ENCODE measurements at regions not wholly inside any gene's neighbourhood (a gene's known extent, or its start where the extent isn't known, plus 50 kb on each side); places are given as distances from the start of the nearest gene placed in this dataset.
A peak's percentile ranks its signal among the peaks of the same experiment; 100 is the strongest.

DNA sequence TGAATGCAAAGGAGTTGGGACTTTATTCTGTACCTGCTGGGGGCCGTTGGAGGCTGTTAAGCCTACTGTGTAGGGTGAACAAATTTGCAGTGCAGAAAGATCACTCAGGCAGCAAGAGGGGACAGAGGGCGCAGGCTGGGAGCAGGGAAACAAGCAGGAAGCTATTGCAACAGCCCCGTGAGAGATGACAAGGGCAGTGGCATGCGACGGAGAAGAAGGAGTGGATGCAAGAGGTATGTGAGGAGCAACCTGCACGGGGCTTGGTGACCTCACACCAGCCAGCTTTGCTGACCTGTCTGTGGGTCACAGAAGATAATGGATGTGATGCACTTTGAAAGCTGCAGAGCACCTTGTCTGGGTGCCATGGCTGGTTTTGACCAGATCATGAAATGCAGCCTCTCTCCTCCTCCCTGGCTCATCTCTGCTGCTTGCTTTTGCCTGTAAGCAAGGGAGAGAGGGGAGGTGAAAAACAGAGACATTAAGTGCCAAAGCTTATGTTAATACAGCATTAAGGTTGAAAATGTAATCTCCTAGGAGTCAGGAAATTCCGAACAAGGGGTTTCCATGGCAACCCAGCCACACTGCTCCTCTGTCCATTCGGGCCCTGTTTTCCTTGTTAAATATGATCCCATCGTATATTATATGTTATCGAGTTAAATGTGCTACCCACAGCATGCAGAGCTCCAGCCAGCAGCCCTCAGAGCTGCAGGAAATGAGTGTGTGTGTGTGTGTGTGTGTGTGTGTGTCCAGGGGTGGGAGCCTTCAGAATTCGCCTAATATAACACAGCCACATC is 314.3 kb upstream of the ZMIZ1 start:
- DNase-seq: no peak
- no peak overlapping the region for H3K27ac Mint-ChIP-seq

GRCh38 chr10:78755063-78755701 is 313.6 kb upstream of the ZMIZ1 start:
- DNase-seq (no peak), ATAC-seq (replicated peaks) (no peak)
- Mint-ChIP-seq H3K4me1 (peaks cover 0 to 2% of the 10 kb centered on the region in 2 donors), H3K4me3 (no peak overlapping the region), H3K27ac (no peak overlapping the region), H3K36me3 (no peaks in the 10 kb centered on the region), H3K27me3 (peaks cover 44 to 77% of the 10 kb centered on the region in 2 donors), H3K9me3 (no peaks in the 10 kb centered on the region)

More for the DNA sequence above, 314.3 kb upstream of the ZMIZ1 start:
- Mint-ChIP-seq H3K36me3 (no peaks in the 10 kb centered on the region), H3K4me1 (peaks cover 0 to 2% of the 10 kb centered on the region in 2 donors), H3K4me3 (no peak overlapping the region), H3K9me3 (no peaks in the 10 kb centered on the region), H3K27me3 (peaks cover 44 to 77% of the 10 kb centered on the region in 2 donors)
- no peak for ATAC-seq (replicated peaks)

- DNase-seq: no peak
- H3K27ac Mint-ChIP-seq: no peak overlapping the region
- H3K4me3 Mint-ChIP-seq: no peak overlapping the region
- H3K36me3 Mint-ChIP-seq: no peaks in the 10 kb centered on the region
- H3K9me3 Mint-ChIP-seq: no peaks in the 10 kb centered on the region
- ATAC-seq (replicated peaks): no peak
- H3K27me3 Mint-ChIP-seq: peaks cover 46 to 78% of the 10 kb centered on the region in 2 donors
- peaks cover 0 to 2% of the 10 kb centered on the region in 2 donors for H3K4me1 Mint-ChIP-seq
These were observed 312.8 kb upstream of the ZMIZ1 start for GRCh38 chr10:78755877-78756455.

DNA sequence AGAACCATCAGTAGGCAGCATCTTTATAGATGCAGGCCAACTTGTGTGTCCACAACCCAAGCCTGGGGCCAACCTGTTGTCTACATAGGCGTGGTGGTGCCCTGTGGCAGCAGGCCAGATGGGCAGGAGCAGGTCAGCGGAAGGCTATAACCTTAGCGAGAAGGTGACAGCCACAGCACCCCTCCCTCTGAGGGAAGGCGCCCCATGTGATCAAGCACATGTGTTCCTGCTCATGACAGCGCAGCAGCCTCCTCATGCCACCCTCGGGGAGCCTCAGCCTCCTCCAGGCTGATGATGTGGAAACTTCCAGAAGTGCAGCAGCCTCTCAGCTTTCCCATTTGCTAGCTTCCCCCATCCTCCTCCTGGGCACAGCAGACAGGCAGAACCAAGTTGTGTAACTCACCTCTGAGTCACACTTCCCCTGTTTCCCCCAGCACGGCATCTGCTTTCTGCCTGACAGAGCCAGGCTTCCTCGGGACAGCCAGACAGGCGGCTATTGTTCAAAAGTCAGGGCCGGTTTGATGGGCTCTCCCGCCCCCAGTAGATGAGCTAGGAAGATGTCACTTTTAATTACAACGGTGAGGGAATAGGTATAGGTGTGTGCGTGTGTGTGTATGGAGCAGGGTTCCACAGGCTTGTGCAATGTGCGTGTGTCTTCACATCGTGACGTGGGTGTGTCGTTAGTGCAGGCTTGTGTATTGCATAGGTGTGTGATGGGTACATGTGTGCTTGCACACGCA is 312.0 kb upstream of the ZMIZ1 start:
- H3K9me3 Mint-ChIP-seq: no peaks in the 10 kb centered on the region
- no peak overlapping the region for H3K4me3 Mint-ChIP-seq
- no peak overlapping the region for H3K27ac Mint-ChIP-seq
- ATAC-seq (replicated peaks): peak; percentile 63 to 77
- DNase-seq: no peak
- peaks cover 0 to 2% of the 10 kb centered on the region in 2 donors for H3K4me1 Mint-ChIP-seq
- H3K27me3 Mint-ChIP-seq: peaks cover 44 to 75% of the 10 kb centered on the region in 2 donors
- H3K36me3 Mint-ChIP-seq: no peaks in the 10 kb centered on the region

GRCh38 chr10:78757344-78757925 is 311.3 kb upstream of the ZMIZ1 start:
- no peak overlapping the region for H3K27ac Mint-ChIP-seq
- no peaks in the 10 kb centered on the region for H3K9me3 Mint-ChIP-seq
- no peaks in the 10 kb centered on the region for H3K36me3 Mint-ChIP-seq
- peaks cover 0 to 2% of the 10 kb centered on the region in 2 donors for H3K4me1 Mint-ChIP-seq
- H3K27me3 Mint-ChIP-seq: peaks cover 38 to 68% of the 10 kb centered on the region in 2 donors
- ATAC-seq (replicated peaks) (no peak), DNase-seq (no peak)
- H3K4me3 Mint-ChIP-seq: no peak overlapping the region

- Mint-ChIP-seq H3K4me1 (peaks cover 0 to 2% of the 10 kb centered on the region in 2 donors), H3K4me3 (no peak overlapping the region), H3K27ac (no peak overlapping the region), H3K27me3 (peaks cover 36 to 61% of the 10 kb centered on the region in 2 donors), H3K36me3 (no peaks in the 10 kb centered on the region), H3K9me3 (no peaks in the 10 kb centered on the region)
- DNase-seq (no peak), ATAC-seq (replicated peaks) (no peak)
These were observed 310.6 kb upstream of the ZMIZ1 start for GRCh38 chr10:78758176-78758575.

DNA sequence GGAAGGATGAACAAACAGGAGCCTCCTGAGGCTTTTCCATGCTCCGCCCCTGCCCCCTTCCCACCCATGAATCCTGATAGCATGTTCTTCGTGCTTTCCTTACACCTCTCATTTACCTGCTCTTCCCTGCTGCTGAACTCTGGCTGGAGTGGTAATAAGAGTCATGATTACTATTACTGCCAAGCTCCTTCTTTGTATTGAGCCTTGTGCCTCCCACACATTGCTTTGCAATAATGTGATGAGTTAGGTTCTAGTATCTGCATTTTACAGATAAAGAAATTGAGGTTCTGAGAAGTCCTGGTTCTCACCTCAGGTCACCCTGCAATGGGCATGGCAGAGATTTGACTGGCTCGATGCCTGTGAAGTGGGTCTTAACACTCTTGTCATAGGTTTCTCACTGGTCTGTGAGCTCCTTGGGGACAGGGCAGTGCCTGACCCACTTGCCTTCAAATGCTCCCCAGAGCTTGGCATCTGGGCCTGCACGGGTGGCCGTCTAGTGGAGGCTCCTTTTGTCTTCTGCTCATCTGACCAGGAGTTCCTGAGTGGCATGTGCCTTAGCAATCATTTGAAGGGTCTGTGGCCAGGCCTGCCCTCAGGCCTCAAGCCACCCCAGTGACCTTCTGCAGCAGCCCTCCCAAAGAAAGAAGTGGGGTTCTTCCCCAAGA is 309.2 kb upstream of the ZMIZ1 start:
- no peak overlapping the region for H3K4me3 Mint-ChIP-seq
- H3K27me3 Mint-ChIP-seq: peaks cover 23 to 47% of the 10 kb centered on the region in 2 donors
- H3K36me3 Mint-ChIP-seq: no peaks in the 10 kb centered on the region
- DNase-seq (no peak), ATAC-seq (replicated peaks) (no peak)
- H3K9me3 Mint-ChIP-seq: no peaks in the 10 kb centered on the region
- no peak overlapping the region for H3K27ac Mint-ChIP-seq
- H3K4me1 Mint-ChIP-seq: peaks cover 0 to 2% of the 10 kb centered on the region in 2 donors

GRCh38 chr10:78760463-78761310 is 308.1 kb upstream of the ZMIZ1 start:
- H3K27ac Mint-ChIP-seq: no peak overlapping the region

GRCh38 chr10:78761311-78761781 is 307.4 kb upstream of the ZMIZ1 start:
- ATAC-seq (replicated peaks) (no peak), DNase-seq (no peak)
- Mint-ChIP-seq H3K36me3 (no peaks in the 10 kb centered on the region), H3K27ac (no peak overlapping the region), H3K27me3 (peaks cover 19 to 32% of the 10 kb centered on the region in 2 donors), H3K4me3 (no peak overlapping the region), H3K9me3 (no peaks in the 10 kb centered on the region), H3K4me1 (peaks cover 0 to 2% of the 10 kb centered on the region in 2 donors)

More at GRCh38 chr10:78760463-78761310, 308.1 kb upstream of the ZMIZ1 start:
- Mint-ChIP-seq H3K9me3 (no peaks in the 10 kb centered on the region), H3K4me3 (no peak overlapping the region), H3K36me3 (no peaks in the 10 kb centered on the region), H3K27me3 (peaks cover 23 to 38% of the 10 kb centered on the region in 2 donors), H3K4me1 (peaks cover 0 to 2% of the 10 kb centered on the region in 2 donors)
- ATAC-seq (replicated peaks) (no peak), DNase-seq (no peak)

- Mint-ChIP-seq H3K9me3 (no peaks in the 10 kb centered on the region), H3K27ac (no peak overlapping the region), H3K4me3 (no peak overlapping the region), H3K27me3 (peaks cover 15 to 24% of the 10 kb centered on the region in 2 donors), H3K36me3 (no peaks in the 10 kb centered on the region), H3K4me1 (no peaks in the 10 kb centered on the region)
- ATAC-seq (replicated peaks) (no peak), DNase-seq (no peak)
These were observed 306.6 kb upstream of the ZMIZ1 start for GRCh38 chr10:78762086-78762630.

GRCh38 chr10:78763234-78763633 is 305.5 kb upstream of the ZMIZ1 start:
- ATAC-seq (replicated peaks): no peak
- no peak for DNase-seq
- peaks cover 15 to 17% of the 10 kb centered on the region in 2 donors for H3K27me3 Mint-ChIP-seq
- H3K4me3 Mint-ChIP-seq: no peak overlapping the region
- no peak overlapping the region for H3K27ac Mint-ChIP-seq
- no peaks in the 10 kb centered on the region for H3K36me3 Mint-ChIP-seq
- no peaks in the 10 kb centered on the region for H3K9me3 Mint-ChIP-seq
- H3K4me1 Mint-ChIP-seq: no peaks in the 10 kb centered on the region

DNA sequence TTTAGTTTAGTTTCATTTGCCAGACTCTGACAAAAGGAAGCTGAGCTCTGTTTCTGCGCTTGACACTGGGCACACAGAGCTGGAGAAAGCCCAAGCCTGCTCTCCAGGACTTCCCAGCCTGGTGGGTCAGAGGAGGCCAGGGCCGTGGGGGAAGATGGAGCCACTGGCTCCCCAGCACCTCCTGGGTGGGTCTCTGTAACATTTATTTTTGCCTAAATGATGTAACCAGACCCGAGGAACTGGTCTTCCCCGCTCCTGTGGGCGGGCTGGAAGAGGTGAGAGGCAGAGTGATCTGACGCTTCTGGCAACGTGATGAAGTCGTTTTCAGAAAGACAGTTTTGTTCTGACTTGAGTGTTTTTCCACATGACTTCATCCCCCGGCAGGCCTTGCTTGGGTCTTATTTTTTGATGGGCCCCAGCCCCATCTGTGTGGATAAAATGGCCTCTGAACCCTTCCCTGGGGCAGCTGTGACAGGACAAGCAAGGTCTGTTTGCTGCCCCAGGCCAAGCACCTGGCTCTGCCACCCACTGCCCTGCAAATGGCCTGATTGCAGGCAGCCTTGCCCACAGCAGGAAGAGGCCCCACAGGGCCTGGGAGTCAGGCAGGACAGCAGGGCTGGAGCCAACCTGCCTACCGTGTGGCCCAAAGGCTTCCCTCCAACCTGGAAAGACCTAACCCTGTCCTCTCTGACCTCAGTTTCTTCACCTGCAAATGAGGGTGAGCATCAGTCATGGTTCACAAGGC is 304.9 kb upstream of the ZMIZ1 start:
- peaks cover 17 to 20% of the 10 kb centered on the region in 2 donors for H3K27me3 Mint-ChIP-seq
- H3K27ac Mint-ChIP-seq: no peak overlapping the region
- no peak for DNase-seq
- peak; percentile 33 to 56 for ATAC-seq (replicated peaks)
- H3K36me3 Mint-ChIP-seq: no peaks in the 10 kb centered on the region
- no peaks in the 10 kb centered on the region for H3K9me3 Mint-ChIP-seq
- no peaks in the 10 kb centered on the region for H3K4me1 Mint-ChIP-seq
- no peak overlapping the region for H3K4me3 Mint-ChIP-seq
